ENCODE measurements at regions not wholly inside any gene's neighbourhood (a gene's known extent, or its start where the extent isn't known, plus 50 kb on each side); places are given as distances from the start of the nearest gene placed in this dataset.

DNA sequence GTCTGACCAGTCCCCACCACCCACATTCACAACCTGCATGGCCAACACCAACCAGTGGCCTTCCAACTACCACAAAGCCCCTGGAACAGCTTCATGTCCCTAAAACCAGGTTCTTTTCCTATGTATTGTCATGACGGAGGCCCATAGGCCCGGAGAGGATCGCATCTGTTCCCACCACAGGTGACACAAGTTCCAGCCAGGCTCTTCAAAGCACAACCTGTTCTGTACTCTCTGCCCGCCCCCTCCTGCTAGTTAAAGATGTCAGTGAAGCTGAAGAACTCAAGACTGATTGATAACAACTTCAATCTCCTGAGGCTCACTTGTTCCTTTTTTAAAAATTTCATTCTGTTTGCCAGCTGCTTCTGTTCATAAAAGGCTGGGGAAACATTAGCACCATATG, 121.1 kb upstream of the GUCY1A2 start:
- TF ChIP-seq LEF1 (IDR thresholded peaks at IDR 0.05; ENCODE audit: borderline replicate concordance) (no peak), ELF4 (IDR thresholded peaks at IDR 0.05) (no peak), FOXM1 (IDR thresholded peaks at IDR 0.05; ENCODE audit: borderline replicate concordance) (no peak), SP1 (IDR thresholded peaks at IDR 0.05) (no peak), FOXA1 (IDR thresholded peaks at IDR 0.05) (no peak)
- TF ChIP-seq, protein P1, sequence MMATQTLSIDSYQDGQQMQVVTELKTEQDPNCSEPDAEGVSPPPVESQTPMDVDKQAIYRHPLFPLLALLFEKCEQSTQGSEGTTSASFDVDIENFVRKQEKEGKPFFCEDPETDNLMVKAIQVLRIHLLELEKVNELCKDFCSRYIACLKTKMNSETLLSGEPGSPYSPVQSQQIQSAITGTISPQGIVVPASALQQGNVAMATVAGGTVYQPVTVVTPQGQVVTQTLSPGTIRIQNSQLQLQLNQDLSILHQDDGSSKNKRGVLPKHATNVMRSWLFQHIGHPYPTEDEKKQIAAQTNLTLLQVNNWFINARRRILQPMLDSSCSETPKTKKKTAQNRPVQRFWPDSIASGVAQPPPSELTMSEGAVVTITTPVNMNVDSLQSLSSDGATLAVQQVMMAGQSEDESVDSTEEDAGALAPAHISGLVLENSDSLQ (IDR thresholded peaks at IDR 0.05), result no peak

Data from HEK293T (cell line).